GM18520 (cell line): ENCODE measurements at regions not wholly inside any gene's neighbourhood (a gene's known extent, or its start where the extent isn't known, plus 50 kb on each side); places are given as distances from the start of the nearest gene placed in this dataset.
A peak's percentile ranks its signal among the peaks of the same experiment; 100 is the strongest.

Experiments used
- ATAC-seq: cut with Tn5 transposase; IDR thresholded peaks from one replicate; pipeline ENCODE4 v1.9.1; 2021; ENCODE audit not compliant: unreplicated experiment

DNA sequence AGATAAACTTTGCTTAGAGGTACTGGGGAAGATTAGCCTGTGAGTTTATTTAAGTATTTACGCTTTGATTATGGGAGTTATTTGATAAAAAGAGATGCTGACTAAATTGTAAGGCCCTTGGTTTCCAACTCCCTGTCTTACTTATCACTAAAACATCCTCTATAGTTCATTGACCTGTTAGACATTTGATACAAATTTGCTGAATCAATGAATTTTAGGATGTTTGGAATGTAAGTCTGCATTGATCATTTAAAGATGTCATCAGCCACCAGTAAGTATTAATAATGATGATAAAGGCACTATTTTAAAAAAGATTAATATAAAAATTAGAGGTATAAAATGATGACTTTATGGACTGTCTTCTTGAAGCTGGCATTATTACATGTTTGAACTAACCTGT is 340.6 kb downstream of the SPRY1 start:
- no peak for ATAC-seq

DNA sequence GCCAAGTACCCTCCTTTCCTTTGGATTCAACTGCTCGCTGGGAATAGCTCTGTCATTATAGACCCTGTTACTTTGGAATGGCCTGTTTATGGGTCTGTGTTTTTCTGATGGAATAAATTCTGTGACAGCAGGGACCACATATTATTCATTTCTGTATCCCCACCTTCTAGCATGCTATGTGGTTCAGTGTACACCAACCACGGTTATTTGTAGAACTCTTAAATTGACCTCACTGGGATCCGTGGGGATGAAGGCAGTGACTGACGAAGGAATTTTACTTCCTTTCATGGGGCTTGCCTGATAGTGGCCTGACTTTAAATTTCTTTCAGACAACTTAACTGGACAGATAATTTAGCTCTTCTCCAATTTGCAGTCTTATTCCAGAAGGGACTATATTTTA is 343.2 kb downstream of the SPRY1 start:
- no peak for ATAC-seq

DNA sequence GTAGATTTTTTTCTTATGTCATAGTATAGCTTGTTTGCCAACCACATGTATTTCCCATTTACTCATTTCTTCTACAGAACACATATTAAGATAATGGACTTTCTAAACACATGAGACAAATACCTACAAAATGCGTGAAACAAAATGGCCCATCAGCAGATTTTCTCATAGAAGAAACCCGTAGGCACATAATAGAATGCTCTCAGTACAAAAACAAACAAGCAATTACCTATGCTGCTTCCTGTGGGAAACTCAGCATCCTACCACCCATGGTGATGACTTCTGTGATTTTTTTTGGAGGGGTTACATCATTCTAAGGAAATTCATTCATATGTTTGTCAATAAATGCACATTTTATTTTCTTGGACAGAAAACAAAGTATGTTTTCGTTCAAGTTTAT is 343.6 kb downstream of the SPRY1 start:
- ATAC-seq: no peak

DNA sequence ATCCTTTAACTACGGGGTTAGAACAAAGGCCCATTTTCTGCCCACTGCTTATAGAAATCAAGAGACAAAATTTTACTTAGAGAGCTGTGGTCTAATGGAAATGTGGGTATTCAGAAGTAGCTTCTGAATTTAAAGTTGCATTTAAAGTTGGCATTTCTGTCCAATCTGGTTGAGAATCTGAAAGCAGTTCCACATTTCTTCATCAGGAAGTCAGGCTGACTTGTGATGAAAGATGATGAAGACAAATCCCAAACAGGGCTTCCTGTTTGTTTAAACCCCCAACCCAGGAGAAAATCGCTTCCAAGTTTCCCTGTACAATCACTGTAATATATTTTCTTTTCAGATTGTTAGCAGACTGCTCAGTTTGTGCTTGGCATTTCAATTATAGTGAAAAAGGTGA is 345.3 kb downstream of the SPRY1 start:
- ATAC-seq: no peak

DNA sequence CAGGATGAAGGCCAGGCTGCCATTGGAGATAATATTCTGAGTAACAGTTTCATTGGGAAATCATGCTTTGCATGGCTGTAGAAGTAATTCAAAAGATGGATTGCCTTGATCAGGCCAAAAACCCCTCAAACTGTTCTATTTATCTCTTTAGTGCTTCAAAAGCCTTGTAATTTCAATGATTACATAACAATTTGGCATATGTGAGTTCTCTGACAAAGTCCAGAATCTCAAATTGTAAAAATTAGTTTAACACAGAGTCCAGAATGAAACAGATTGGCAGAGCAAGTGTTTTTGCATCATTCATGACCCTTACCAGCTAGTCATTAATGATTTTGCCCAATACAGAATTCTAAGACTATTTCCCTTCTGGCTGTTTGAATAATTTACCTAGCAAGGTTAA is 347.3 kb downstream of the SPRY1 start:
- ATAC-seq: no peak

DNA sequence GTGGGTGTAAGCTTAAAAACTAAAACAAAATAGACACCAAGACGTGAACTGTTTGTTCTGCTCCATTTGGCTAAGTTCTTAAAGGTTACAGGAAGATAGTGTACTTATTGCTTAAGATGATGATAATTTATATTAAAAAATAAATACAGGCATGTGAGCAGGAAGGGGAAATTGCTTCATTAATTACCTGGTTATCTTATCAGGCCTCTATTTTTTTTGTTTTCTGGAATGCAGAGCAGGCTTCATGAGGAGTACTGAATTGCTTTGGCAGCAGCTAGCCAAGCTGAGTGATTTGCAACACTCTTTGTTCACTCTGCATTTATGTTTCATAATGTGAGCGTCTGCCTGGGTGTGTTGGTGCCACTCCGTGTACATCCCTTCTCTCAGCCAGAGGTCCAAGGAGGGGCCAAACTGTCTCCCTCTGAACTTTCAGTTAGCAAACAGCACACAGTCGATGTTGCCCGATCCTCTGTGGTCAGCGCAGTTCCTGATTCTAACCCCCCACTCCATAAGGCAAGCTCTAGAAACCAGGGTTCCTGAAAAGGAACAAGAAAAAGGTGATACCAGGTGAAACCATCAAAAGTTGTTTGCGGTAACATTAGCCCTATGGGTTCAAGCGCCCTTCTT is 348.2 kb downstream of the SPRY1 start:
- ATAC-seq: no peak

DNA sequence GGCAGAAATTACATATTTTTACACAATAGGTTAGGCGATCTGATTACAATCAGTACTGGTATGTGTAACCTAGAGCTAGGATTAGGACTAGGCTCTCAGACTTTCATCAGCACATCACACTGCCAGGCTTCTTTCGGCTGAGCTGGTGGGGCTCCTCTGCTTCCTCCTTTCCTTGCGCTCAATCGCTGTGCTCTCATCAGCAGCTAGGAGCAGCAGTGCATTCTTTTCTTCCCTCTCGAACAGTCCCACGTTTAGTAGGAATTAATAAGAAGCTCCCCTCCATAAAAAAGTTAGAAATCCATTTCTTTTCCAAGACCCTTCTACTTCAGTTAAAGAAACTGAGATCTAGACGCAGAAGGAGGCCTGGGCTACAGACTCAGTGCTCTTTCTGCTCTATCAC is 350.4 kb downstream of the SPRY1 start:
- ATAC-seq: no peak

DNA sequence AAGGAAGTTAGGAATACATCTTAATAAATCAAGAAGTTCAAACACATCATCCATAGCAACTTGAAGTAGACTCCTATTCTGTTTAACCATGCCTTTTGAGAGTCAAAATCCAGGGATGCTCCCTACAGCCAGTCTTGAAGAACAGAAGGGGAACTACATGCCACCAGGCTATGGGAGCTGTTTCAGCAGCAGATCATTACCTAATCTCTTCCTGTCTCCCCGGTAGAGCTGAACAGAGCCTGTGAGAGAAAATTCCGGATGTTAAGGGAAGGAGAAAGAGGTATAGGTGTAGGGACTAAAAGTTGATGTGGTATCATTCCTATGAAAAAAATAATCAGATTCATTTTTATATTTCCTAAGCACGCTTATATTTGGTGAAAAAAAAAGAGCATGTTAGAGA is 352.2 kb downstream of the SPRY1 start:
- ATAC-seq: no peak

DNA sequence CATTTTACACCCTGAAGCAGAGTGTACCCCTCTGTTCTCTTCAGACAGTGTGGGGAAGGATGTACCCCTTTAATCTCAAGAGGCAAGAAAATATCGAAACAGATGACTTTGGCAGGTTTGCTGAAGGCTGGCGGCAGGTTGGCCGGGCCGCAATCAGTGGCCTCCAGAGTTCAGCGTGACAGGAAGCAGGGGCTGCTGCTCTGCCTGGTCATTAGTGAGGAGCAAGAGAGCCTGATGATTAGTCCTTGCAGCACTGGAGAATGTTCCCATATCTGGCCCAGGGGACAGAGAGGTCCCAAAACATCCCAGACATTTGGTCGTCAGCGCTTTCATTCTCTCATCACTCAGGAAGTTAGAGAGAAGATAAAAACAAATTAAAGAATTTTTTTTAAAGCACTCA is 352.8 kb downstream of the SPRY1 start:
- ATAC-seq: no peak

DNA sequence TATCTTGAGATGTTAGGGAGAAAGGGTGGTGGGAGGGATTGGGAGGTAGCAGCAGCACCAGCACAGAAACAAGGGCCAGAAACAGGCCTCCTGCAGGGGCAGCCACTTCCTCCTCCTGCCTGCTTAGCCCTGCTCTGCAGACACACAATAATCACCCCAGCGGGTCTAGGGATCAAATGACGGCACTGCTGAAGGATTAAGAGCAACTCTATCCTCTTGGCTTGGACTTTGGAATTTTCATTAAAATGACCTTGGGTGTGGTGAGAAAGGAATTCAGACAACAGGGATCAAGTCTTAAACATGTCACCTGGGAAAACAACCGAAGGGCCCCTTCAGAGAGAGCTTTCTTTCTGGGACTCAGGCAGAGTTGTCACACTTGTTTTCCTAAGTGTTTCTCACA is 353.4 kb downstream of the SPRY1 start:
- ATAC-seq: no peak

DNA sequence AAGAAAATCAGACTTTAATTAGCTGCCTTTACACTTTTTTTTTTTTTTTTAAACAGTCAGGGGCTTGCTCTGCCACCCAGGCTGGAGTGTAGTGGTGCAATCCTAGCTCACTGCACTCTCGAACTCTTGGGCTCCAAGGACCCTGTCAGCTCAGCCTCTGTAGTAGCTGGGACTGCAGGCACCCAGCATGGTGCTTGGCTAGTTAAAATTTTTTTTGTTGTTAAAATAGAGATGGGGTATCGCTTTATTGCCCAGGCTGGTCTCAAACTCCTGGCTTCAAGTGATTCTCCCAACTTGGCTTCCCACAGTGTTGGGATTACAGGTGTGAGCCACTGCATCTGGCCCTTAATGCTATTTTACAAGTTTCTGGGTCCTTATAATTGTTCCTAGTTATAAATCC is 359.1 kb downstream of the SPRY1 start:
- no peak for ATAC-seq

DNA sequence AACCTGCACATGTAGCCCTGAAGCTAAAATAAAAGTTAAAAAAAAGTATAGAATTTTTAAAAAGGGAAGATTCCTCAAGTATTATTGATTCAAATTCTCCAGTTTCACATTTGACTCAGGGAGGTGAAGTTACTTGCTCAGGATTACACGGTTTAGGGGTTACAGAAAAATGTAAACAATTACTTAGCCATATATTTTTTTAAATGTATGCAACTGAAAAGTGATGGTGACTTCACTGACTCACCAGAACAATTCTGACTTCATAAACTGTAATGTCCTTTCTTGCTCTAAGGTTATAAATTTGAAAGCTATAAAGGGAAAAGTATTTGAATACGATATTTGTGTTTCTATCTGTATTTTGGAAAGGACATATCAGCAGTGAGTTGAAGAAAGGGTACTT is 371.2 kb downstream of the SPRY1 start:
- no peak for ATAC-seq

DNA sequence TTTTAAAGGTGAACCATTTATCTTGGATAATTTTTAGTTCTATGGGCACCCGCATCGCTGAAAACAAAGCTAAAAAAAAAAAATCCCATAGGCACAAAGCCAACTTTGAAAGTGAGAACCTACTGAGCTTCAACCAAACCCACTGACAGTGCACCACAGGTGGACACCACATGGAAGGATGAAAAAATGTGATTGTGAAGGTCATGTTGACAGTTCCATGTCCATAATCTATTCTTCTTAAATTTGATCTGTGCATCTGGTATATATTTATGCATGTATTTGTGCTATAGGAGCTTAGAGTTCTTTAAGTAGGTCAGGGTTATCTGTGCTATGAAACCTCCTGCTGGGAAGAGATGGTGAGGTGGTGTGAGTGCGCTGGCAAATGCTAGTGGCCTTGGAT is 374.3 kb downstream of the SPRY1 start:
- ATAC-seq: no peak

DNA sequence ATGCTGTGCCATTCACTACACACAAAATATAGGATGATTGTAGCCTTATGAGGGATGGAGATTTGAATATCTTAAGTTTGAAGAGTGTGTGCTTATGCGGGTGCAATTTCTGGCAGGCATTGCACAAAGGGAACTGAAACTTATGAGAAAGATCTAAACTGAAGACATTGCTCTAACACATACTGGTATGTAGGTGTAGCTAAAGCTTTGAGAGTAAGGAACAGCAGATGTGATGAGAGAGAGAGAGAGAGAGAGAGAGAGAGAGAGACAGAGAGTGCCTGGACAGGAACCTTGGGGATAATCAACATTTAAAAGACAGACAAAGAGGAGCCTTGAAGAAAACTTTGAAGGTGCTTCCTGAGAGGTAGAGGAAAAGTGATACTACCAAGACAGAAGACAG is 379.7 kb downstream of the SPRY1 start:
- peak; percentile 99 for ATAC-seq

DNA sequence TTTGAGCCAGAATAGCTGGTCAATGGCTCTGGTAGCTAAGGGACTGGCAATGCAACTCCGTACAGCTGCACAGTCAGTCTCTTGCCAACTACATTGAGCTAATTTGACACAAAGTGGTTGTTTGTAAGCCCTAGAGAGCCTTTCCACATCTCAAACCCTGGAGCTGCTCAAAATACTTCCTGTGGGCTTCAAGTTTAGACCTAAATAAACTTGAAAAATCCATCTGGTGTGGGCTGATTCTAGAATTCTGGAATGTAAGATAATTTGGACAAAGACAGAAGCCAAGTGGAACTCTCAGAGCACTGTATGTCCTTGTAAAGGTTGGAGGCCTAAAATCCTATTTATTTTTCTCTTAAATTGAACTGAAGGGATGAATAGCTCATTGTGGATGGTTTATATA is 380.8 kb downstream of the SPRY1 start:
- ATAC-seq: no peak

DNA sequence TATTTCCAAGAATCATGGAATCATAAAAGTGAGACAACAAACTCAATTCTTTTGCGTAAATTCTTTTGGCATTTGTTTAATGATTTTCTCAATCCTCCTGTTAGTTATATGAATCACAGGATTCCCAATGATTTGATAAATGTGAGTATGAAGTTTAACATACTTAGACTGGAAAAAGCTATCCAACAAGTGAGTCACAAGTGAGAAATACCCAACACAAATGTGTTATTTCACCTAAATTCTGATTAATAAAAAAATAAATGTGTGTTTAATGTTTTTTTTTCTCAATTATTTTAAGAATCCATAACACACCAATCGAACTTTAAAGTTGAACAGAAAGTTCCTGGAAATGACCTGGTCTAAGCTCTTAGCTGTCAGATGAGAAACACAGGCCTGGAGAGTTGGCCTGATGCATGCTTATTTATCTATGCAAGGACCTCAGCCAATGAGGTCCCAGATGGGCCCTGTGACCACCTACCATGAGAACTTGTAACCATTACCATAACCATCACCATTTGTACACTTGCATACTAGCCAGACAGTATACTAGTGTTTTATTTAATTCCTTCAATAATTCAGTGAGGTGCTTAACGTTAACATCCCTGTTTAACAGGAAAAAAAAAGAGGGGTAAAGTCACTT is 386.7 kb downstream of the SPRY1 start:
- ATAC-seq: no peak

DNA sequence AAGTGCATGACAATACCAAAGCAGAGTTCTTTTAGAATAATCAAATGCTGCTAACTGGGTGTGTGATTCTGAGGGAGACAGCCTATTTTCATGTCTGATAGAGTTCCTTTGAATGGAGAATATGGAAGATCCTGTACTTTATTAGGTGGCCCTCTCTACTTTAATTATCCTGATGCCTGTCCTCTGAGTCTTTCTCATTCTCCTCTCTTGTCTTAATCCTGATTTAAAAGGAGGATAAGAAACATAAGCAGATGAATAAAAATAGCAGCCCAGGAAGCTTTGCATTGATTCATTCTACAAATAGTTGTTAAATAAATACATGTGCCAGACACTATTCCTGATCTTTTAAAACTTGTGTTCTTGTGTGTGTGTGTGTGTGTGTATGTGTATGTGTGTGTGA is 387.3 kb downstream of the SPRY1 start:
- no peak for ATAC-seq

DNA sequence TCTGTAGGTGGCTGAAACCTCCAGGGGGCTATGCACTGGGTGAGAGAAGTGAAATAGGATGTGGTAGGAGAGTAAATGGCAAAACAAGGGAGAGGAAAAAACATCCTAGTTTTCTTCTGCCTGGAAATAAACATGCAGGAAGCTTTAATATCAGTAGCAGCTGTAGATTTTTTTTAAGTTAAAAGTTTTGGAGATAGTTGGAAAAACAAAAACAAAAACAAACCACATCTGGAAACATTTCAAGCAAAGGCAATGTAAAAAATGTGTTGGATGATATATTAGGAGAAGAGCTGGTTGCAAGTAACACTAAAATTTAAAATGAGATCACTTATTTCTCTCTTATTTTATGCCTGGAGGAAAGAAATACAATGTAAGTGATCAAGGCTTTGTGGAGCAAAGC is 388.0 kb downstream of the SPRY1 start:
- no peak for ATAC-seq

DNA sequence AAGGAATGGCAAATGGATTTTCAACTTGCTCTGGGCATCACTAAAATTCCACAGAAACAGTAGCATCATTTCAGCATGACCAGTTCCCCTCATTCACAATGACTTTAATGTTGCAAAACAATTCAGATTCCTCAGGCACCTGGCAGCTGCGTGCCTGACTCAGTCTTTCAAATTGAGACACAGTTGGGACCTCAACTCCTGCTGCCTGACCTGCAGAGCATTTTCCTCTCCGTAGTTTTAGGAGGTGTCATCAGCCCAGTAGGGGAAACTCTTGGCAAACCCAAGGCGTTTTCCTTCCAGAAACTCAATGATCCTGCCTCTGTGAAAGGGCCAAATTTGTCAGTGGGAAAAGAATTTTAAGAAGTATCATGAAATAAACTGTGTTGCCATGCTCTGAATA is 388.9 kb downstream of the SPRY1 start:
- ATAC-seq: no peak

DNA sequence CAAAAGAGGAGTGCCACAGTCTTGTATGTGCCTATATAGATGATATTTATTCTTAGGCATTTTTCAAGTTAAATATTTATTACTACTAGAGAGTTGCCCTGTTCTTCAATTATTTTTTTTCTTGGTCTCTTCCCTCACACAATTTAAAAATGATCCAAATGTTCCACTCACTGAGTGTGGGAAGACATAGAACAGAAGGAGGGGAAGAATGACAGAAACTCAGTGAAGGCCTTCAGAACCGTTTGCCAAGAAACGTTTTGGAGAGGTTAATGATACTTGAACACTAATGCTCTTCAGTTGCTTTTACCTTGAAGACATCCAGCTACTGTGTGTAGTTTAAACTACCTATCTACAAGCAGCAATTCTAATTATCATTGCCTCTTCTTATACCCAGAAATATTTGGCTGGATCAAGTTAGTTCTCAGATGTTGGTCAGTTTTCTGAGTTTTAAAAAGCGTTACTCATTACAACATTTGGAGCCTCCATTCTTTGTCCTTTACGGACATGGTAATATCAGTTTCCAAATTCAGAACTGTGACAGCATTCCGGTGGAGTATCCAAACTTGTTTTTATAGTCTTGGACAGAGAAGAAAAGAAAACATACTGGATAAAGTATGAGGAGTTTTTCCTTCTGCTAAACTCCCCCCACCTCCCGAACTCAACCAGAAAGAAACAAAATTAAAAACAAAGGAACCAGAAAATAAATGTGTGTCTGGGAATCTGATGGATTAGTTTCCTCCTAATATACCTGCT is 389.7 kb downstream of the SPRY1 start:
- no peak for ATAC-seq

DNA sequence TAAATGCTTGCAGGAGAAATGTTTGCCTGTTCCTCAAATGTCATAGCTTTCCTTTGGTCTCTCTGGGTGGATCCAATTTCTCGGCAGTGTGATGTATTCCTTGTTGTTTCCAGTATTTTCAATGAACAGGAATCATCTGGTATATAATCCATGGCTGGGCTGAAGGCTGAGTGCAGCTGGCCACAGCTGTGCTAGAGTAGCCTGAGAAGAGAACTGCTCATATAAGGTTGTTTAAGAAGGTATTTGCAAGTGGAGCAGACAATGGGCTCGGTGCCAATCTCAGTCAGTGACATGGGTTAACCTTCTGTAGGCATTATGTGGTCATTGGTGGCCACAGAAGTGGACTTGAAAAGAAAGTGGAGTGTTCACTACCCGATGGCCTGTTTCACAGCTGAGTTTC is 390.3 kb downstream of the SPRY1 start:
- ATAC-seq: no peak

DNA sequence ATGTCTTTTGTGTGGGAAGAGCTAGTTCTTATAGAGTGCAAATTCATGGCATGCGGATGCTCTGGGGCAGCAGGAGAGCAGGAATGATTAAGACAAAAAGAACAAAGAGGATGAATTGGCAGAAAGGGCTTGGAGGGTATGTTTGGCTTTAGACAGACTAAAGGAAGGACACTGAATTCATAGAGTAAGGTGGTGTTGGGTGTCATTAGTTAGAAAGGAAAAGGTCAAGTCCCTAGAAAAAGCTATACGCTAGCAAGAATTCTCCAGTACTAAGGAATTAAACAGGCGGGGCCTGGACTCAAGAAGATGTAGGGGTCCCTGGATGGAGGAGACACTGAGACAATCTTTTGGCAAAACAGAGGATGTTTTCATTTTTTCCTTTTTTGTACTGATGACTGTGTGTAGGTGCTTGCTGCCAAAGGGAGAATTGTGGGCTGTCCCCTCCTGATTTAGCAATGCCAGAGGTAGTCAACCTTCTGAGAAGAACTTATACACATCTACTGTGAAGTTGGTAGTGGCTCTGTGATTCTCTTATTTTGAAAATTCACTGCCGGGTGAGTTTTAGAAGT is 391.0 kb downstream of the SPRY1 start:
- ATAC-seq: no peak
